Pons (tissue), 1 donor: ENCODE measurements at regions not wholly inside any gene's neighbourhood (a gene's known extent, or its start where the extent isn't known, plus 50 kb on each side); places are given as distances from the start of the nearest gene placed in this dataset.

ENCODE experiments used
- DNase-seq: peaks from one replicate; pipeline ENCODE4 v3.0.0-alpha.2; 2016; ENCODE audit warnings: low spot score

DNA sequence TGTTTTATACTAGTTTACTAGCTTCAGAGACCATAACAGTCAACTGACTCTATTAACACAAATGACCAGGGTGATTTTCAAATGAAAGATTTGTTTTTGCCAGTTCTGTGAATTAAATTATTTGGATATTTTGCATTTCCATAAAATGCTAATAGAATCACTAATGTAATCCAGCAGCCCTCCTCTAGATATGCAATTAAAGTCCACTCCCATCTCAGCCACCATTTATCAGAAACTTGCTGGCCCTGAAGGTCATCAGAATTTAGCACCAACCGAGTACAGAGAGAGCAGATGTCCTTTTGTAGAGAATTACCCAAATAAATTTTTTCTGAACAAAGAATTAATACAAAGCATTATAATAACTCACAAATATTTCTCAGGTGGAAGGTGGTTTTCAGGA is 531.1 kb upstream of the SLIT2 start:
- DNase-seq = no peak

- DNase-seq = no peak
Measured at GRCh38 chr4:19720190-19720589, 531.5 kb upstream of the SLIT2 start.

DNA sequence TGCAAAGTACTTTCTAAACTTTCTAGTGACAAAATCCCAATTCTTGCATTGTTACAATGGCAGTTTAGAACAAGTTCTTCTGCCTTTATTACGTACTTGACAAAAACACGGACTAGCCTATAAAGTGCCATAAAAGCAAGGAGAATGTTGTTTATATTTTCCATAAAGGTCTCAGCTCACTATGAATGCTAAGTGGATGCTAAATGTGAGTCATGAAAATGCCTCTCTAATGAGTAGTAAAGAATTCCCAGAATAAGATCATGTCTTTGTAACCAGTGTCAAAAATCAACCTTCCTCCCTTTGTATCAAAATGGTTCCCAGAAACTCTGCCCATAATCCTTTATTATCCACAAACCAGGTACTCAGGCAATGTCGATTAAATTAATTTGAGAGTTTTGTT is 539.8 kb upstream of the SLIT2 start:
- DNase-seq = no peak

DNA sequence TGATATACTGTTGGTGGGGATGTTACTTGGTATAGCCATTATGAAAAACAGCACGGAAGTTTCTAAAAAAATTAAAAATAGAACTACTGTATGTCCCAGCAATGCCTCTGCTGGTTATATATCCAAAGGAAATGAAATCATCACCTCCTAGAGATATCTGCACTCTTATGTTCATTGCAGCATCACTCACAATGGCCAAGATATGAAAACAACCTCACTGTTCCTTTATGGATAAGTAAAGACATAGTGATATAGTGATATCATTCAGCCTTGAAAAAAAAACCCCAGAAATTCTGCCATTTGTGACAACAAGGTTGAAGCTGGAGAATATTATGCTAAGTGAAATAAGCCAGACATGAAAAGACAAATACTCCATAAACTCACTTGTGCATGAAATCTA is 543.8 kb upstream of the SLIT2 start:
- DNase-seq = no peak

DNA sequence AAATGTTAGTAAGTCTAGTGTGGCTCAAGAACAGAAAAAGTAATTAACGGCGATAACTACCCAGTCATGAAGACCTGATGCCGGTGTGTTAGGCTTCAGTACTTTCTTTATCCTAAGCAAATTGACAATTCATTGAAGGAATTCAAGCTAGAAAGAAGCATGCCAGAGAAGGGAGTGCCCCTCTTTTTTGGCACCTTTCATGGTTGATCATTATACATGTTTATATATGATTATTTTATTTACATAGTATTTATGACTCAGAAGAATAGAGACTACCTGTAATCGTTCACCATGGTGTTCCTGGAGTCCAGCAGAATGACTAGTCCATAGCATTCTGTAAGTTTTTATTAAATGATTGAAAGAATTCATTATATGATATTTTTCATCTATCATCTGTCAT is 548.3 kb upstream of the SLIT2 start:
- DNase-seq = no peak

DNA sequence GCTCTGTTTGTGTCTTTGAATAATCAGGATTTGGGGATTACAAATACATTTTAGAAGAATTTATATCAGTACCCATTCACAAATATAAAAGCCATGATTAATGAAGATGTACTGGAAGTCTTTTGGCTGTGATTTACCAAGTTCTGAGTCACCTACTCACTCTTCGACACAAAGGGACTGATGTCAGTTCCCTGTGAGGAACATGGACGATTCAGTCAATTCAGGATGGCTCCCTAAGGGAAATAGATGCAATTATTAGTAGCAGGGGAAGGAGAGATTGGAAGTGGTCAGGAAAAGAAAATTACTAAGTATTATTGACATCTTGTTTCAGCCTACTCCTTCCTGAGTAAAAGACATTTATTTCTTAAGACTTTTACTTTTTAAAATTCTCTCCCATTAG is 550.7 kb upstream of the SLIT2 start:
- no peak for DNase-seq

DNA sequence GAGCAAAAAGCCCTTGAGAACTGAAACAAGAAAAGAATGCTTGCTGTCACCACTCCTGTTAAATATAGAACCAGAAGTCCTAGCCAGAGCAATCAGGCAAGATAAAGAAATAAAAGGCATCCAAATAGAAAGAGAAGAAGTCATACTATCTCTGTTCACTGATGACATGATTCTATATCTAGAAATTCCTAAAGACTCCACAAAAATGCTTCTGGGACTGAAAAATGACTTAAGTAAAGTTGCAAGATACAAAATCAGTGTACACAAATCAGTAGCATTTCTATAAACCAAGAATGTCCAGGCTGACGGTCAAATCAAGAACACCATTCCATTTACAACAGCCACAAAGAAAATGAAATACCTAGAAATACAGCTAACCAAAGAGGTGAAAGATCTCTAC is 552.7 kb upstream of the SLIT2 start:
- DNase-seq = no peak

- DNase-seq = peak; percentile 37
Measured at GRCh38 chr4:19694812-19695211, 556.9 kb upstream of the SLIT2 start.

DNA sequence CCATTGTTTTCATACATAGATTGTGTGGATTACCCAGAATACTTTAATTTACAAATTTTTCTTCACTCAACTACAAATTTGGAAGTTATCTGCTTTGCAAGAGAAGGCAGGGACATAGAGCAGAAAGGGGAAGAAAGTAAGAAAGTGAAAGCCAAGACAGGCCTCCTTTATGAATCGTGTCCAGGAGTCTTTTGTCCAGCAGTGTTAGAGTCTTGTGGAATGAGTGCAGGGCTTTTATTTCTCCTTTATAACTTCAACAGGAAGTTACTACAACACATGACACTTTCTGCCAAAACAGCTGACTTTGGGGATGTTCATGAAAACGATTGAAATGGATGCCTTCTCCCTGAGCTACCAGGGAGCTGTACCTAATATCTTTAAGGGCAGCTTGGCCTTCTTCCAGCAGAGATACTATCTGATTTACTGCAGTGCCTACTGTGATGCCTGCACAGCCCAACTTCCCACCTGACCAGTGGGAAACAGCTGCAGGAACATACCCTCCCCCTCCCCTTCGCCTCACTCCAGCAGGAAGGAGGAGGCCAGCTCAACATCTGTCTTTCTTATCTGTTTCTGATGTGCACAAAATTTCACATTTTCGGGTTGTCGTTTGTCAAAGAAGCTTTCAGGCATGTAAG is 557.7 kb upstream of the SLIT2 start:
- peak; percentile 38 for DNase-seq

GRCh38 chr4:19689511-19689910 is 562.2 kb upstream of the SLIT2 start:
- DNase-seq = no peak

DNA sequence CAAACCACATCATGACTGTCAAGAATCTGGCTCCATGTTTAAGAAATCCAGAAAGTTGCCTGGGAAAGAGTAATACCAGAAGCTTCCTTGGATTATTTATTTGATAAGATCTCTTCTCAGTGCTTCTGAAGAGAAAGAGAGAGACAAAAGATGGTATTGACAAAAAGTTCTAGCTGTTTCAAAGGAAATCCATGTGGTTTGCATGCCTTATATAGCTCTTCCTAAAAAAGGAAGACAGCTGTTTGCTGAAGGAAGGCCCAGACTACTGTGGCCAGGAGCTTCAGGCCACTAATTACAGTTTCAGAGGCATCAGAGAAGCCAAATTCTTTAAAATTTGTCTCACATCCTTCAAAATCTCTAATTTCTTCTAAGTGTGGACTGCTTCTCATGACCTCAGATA is 565.2 kb upstream of the SLIT2 start:
- DNase-seq = no peak

- no peak for DNase-seq
Measured at GRCh38 chr4:19684084-19684483, 567.6 kb upstream of the SLIT2 start.

DNA sequence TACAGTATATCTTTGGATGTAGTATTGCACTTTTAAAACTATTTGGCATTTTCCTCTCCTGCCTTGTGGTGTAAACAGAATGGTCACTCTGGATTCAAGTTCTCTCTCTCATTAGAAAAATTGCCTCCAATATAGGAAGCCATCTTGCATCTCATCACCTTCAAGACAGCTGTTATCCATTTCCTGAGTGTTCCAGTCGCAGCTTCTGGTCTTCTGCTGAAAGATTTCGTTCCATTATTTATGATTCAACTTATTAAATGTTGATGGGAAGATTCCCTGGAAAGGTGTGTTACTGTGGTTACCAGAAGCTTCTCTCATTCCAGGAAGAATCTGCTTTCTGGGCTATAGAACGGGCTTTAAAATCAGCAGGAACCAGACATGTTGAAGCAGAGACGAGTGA is 568.3 kb upstream of the SLIT2 start:
- no peak for DNase-seq

DNA sequence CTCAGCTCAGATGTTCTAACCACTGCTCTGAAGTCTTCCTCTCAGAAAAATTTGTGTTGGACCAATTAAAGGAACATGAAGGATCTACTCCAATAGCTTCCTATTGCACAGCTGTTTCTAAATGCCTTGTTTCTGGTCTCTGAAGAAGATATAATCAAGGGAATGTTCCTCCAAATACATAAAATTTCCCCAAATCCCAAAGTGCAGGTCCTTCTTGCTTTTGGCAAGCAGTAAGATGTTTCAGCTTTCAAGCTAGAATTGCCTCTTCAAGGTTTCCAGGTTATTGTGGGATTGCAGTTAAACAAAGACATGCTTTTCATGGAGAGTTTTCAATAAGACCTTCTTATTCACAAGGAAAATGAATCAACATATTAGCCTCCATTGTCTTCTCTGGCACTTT is 574.5 kb upstream of the SLIT2 start:
- DNase-seq = no peak

- DNase-seq = peak; percentile 46
Measured at GRCh38 chr4:19675172-19675811, 576.4 kb upstream of the SLIT2 start.

- DNase-seq = no peak
Measured at GRCh38 chr4:19659101-19659500, 592.6 kb upstream of the SLIT2 start.

- DNase-seq = no peak
Measured at GRCh38 chr4:19657856-19658255, 593.8 kb upstream of the SLIT2 start.

DNA sequence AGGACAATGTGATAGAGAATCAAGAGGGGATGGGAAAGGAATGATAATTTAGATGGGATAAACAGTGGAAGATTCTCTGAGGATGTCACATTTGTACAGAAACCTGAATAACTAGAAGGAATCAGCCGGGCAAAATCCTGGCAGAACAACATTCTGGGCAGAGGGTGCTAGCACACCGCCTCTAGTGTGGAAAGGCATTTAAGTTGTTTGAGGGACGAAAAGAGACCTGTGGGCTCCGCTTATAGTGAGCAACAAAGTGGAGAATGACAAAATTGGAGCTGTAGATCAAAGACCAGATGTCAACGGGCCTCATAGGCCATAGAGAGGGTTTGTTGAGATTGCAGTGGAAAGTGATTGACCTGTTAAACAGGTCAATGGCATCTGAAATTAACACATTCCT is 596.0 kb upstream of the SLIT2 start:
- DNase-seq = no peak

- no peak for DNase-seq
Measured at GRCh38 chr4:19650903-19651864, 600.5 kb upstream of the SLIT2 start.

DNA sequence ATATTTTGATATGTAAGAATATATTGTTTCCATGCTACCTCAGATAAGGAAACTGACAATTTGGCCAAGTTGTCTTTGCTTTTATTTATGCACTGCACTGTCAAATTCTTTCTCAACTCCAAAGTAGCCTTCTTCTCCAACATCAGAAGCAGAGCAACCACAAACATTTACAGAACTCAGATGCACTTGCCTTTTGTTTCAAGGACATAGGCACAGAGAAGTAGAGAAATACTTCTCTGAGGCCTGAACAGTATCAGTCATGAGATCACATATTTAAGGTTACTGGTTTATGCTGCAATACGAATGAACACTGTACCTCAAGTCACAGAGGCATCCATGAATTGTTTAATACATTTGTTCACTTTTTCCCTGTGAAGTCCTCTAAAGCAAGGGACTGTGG is 606.1 kb upstream of the SLIT2 start:
- DNase-seq = no peak

- no peak for DNase-seq
Measured at GRCh38 chr4:19636451-19636850, 615.3 kb upstream of the SLIT2 start.

DNA sequence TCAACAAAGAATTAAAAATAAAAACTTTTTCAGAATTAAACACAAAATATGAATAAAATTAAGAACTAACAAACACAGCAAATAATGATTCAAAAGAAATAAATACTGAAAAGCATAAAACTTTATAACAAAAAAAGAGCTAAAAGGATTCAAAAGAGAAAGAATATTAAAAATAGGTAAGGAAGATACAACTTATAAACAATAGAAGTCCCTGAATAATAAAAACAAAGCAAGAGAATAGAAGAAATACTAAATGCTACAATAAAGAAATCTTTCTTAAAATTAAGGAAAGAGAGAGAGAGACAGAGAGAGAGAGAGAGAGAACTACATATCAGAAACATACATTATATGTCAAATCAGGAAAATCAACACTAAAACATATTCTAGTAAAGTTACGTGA is 619.9 kb upstream of the SLIT2 start:
- no peak for DNase-seq

GRCh38 chr4:19623866-19624265 is 627.8 kb upstream of the SLIT2 start:
- DNase-seq = no peak
